Gastrocnemius medialis (tissue), 4 donors: ENCODE measurements at regions not wholly inside any gene's neighbourhood (a gene's known extent, or its start where the extent isn't known, plus 50 kb on each side); places are given as distances from the start of the nearest gene placed in this dataset.

Source experiments
- CTCF ChIP-seq, 5 experiments: fragments of 450-650 bp in 3 of 5; fragments of 200-600 bp in 2 of 5; sonication (generic) in 2 of 5; IDR thresholded peaks in 4 of 5; conservative IDR thresholded peaks in 1 of 5; 1 replicate in 4 of 5; 2 replicates in 1 of 5; pipeline ENCODE4 v1.5.1; 2016 to 2019; ENCODE audit warnings: antibody characterized with exemption in 5 of 5, mild to moderate bottlenecking in 3 of 5, moderate library complexity in 3 of 5
- POLR2A ChIP-seq, 2 donors: fragments of 450-650 bp; IDR thresholded peaks; one replicate each; pipeline ENCODE4 v1.6.1; 2017; ENCODE audit warnings: antibody characterized with exemption in 2 of 2, mild to moderate bottlenecking in 2 of 2, moderate library complexity in 2 of 2

GRCh38 chr15:69830876-69831275, 266.8 kb downstream of the TLE3 start:
- TF ChIP-seq CTCF (IDR thresholded peaks at IDR 0.05 in 4 of 5, conservative IDR thresholded peaks at IDR 0.05 in 1 of 5) (no peak), POLR2A (IDR thresholded peaks at IDR 0.05) (no peak)
